ENCODE measurements at regions not wholly inside any gene's neighbourhood (a gene's known extent, or its start where the extent isn't known, plus 50 kb on each side); places are given as distances from the start of the nearest gene placed in this dataset.
"Not testable (repeated sequence)": the region's sequence is repeated elsewhere in the genome, so short reads cannot be mapped to it uniquely, and the experiment has no call there.

DNA sequence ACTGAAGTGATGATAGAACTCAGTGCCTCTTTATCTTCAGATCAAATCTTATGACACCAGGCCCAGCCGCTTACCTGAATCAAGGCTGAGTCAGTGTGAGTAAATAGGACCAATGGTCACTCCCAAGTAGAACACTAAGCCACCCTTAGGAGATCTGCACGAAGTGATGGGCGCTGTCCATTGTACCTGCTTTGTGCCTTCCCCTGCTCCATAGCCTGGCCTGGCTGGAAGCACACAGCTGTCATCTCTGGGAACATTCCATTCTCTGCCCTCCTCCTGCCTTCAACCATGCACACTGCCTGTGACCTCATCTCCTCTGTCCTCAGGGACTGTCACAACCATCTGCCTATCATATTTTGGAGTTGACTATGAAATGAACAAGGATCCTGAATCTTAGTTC is 279.5 kb upstream of the ASIC2 start:
- no peak for DNase-seq

DNA sequence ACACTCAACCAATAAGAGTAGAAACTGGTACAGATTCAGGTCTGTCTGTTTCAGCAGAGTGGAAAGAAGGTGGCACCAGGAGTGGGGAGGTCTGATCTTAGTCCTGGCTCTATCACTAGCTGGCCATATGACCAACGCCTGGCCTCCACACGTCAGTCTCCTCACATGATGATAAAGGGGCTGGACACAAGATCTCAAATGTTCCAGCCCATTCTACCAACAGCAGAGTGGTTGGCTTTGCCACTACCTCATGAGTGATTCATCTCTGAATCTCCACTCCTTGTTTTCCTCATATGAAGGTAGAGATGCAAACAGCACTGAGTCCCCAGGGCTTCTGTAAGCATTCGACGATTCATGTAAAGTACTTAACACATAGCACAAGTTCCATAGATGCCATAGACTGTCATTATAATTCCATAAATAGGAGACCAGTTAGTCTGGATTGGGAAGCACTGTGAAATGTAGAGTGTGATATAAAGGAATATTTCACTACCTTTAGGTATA is 281.9 kb upstream of the ASIC2 start:
- DNase-seq: no peak

DNA sequence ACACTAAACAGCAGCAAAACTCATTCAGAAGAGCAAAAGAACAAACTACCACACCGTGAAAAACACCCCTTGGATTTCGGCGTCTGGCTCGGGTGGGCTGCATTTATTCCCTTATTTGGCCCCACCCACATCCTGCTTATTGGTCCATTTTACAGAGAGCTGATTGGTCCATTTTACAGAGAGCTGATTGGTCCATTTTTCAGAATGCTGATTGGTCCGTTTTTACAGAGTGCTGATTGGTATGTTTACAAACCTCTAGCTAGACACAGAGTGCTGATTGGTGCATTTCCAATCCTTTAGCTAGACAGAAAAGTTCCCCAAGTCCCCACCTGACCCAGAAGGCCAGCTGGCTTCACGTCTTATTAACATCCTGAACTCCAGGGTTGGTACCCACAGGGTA is 286.6 kb upstream of the ASIC2 start:
- not testable (repeated sequence) for DNase-seq

DNA sequence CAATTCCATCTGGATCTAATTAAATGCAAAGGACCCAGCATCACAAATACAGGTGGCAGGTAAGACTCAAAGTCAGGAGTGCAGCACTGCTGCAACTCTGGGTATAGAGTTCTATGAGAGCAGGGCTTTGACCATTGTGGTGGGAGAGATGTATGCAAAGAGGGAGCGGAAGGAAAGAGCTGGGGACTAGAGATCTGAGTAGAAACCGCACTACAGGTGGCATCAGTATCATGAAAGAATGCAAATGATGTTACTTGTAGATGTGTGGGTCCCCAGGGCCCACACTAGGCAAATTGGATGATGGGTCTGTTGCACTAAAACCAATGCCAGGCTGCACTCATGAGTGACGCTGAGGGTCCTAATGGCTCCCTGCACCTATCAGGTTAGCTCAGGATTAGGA is 287.1 kb upstream of the ASIC2 start:
- no peak for DNase-seq

DNA sequence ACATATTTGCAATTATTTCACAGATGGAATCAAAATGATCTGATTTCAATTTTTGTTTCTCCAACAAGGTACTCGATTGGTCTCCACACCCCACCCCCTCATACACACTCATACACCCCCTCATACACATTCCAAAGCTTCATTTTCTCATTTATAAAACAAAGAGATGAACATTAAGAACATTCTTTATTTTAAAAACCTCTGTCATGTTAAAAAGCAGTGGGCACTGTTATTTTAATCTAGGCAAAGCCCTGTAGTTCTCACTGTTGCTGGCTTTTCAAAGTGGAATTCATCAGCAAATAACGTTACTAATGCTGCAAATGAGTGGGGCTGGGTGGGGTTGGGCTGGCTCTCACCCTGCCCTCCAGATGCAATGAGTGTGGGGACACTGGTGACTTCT is 289.6 kb upstream of the ASIC2 start:
- DNase-seq: no peak

DNA sequence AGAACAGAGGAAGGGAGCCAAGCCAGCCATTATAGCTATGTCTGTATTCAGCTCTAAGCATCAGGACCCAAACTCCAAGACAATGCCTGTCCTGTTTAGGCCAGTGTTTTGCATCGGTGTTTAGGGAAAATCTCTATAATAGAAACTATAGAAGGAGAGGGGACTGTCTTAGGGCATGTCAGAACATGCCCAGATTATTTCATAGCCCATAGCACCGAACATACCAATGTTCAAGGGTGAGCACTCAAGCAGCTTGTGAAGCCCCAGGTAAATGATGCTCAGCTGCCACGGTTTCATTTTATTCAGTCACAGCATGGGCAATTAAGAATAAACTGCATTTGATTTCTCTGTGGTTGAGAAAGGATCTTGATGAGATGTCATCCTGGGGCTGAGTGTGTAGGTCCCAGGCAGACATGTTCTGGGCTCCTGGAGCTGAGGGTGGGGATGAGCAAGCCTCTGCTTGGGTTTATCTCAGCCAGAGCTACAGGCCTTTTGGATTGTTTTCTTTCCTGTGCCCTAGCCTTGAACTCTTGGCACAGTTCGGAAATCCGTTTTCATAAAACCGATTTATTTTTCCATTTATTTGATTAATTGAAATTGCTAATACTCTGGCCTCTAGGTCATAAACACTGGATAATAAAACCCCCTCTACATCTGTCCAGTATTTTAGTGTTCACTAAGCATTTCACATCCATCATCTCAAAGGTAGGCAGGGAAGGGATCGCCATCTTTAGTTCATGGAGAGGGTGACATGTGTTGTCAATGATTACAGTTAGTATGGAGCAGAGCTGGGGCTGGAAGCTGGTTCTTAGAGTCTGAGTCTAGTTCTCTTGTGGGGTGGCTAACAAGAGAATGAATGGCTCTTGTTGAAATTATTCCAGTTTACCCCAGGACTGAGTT is 290.7 kb upstream of the ASIC2 start:
- no peak for DNase-seq

DNA sequence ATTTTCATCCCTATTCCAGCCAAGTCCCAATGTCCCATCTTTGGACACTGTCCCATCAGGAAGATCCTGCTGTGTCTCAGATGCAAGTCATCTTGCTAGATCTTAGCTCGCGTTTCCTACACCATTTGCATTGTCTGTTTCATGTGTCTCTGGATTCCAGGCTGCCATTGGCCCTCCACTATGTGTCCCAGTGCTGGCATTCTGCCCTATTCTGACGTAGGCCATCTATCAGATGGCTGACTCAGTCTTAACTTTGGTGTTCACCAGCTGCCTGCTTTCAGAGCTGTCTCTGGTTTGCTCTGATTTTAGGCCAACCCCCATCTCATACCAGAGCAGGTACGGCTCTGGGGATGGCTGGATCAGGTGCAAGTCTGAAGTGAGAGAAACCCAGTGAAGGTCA is 300.9 kb upstream of the ASIC2 start:
- no peak for DNase-seq

DNA sequence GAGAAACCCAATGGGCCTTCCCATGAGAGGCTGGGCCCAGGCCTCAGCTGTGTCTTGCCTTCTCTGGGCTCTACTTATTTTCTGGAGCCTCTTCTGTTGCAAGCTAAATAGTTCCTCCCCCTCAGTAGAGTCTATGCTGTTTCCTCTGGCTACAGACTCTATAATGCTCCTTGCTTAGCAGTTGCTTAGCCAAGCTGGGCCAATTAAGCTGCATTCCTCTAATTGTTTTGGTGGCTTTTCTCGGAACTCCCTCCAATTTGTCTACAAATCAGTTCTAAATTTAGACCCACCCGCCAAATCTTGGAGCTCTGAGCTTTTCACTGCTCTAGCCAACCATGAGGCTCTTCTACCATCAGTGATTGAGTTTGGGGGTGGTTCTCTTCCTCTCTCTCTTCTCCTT is 302.7 kb upstream of the ASIC2 start:
- DNase-seq: no peak

DNA sequence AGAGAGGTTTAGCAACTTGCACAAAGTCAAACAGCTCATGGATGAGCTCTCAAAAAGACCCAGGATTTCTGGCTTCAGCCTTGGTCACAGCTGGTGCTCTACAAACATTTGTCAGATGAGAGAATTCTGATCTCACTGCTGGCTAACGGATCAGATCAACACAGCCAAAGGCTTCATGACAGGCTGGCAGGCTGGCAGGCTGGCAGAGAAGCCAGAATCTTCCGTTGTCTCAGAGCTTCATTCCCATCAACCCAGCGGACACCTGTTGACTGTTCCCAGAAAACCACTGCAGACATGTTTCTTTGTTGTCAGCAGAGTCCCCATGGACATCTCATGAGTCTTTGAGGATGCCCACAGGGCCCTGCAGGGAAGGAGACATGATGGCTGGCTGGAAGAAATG is 303.8 kb upstream of the ASIC2 start:
- DNase-seq: no peak

DNA sequence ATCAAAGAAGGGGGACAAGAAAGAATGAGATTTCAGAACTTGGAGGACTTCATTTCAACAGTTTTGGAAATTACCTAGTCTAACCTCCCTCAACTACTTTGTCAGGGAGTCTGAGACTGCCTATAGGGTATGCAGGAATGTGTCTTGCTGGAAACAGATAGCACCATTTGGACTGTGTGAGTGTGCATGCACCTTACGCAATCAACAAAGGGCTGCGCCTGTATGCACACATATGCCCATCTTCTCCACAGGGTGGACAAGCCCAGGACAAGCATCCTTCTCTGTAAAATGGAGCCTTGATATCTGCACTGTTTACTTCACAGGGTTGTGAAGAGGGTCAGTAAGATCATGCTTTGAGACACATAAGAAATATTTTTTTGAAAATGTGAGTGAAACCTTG is 305.7 kb upstream of the ASIC2 start:
- no peak for DNase-seq

DNA sequence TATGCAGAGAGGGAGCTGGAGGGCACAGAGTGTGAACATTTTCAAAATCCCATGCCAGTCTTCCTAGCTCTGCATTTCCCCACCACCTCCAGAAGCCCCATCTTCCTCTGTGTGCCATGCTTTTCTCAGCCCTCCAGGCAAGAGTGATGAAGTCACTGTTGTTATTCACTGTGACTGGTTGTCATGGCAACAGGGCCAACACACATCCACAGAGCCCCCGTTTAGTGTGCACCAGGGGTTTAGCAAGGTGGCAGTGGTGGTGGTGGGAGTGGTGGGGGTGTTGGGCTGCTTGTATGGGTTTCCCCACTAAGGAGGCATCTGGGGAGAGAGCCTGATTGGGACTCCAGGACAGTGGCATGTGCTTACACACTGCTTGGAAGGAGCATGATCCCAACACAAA is 309.9 kb upstream of the ASIC2 start:
- DNase-seq: no peak

DNA sequence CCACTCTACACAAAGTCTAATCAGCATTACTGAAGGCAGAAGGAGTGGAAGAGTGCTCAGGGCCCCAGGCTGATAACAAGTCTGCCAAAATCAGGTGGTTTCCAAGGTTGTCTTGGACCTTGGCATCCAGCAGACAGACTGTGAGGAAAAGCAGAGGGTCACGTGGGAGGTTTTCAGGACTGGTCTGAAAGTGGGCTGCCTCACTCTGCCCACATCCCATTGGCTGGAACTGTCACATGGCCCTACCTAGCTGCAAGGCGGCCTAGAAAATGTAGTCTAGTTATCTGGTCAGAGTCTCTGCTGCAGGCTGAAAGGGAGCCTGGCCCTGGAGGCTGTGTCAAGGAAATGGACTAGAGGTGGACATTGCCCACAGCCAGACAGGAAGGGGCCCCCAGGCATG is 310.7 kb upstream of the ASIC2 start:
- no peak for DNase-seq

DNA sequence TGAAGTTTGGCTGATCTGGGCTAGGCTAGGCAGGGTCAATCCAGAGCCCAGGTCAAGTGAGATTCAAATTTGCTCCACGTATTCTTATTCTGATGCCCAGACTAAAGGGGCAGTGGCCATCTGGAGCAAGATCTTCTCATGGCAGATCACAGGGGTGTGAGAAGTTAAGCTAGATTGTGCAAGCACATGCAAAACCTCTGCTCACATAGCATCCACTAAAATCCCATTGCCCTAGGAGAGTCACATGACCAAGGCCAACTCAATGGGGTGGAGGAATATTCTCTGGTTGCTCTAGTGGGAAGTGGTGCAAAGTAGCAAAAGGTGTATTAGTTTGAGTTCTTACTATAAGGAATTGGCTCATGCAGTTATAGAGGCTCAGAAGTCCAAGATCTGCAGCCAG is 318.4 kb upstream of the ASIC2 start:
- DNase-seq: no peak

DNA sequence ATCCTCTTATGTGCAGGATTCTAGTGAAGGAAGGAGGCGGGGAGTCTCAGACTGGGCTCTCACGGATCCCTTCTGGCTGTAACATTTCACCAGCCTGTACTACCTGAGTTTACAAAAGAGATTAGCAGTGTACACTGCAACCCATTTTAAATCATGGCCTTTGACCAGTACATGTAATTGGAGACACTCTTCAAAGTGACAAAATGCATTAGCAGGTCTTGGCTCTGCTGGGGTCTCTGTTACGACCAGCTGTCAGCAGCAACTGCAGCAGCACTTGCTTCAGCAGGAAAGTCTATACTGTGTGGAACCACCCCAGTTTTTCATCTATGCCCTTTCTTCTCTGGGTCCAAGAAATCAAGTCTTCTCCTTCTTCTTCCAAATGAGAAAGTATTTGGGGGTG is 322.8 kb upstream of the ASIC2 start:
- DNase-seq: no peak

DNA sequence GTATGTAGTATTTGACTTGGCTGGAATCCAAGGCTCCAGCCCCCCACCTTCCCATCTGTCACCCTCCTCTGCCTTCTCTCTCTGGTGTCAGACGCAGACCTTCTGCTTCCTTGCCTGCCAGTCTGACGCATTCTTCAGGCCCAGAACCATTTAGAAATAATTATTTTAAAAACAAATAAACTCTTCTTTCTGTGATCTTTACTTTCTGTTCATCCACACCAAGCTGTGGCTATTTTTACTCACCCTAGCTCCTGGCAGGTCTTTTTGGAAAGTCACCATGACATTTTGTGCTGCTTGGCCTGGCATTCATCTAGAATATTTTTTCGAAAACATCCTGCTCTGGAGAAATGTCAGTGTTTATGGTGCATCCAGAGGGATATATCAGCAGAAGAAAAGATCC is 330.7 kb upstream of the ASIC2 start:
- no peak for DNase-seq

DNA sequence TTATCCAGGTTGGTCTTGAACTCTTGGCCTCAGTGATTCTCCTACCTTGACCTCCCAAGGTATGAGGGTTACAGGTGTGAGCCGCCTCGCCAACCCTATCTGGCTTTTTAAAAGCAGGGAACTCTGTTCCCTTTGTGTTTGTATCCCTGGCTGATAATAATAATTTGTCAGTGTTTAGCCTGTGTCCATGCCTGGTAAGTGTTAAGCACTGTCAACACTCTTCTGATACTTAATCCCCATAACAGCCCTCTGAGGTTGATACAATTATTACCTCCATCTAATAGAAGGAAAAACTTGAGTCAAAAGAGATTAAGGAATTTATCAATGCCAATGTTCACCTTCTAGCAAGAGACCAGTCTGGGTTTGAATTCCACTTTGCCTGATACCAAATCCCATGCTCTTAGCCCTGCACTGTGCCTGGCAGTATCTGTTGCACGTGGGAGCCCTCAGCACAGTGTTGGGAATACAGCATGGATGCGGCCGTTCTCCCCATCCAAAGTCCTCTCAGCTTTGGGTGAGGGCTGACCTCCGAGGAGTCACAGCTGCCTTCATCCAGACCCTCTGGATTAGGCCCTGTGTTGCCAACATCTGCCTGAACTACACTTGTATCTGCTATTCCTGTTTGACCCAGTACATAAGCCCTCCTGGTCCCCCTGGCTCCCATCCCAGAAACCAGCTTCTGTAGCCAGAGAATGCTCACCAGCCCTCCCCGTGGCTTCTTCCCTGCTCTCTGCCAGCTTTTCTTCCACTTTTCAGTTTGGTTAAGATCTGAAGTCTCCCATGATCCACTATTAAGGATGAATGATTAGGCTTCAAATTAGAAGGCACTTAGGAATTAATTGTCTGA is 335.6 kb upstream of the ASIC2 start:
- no peak for DNase-seq

DNA sequence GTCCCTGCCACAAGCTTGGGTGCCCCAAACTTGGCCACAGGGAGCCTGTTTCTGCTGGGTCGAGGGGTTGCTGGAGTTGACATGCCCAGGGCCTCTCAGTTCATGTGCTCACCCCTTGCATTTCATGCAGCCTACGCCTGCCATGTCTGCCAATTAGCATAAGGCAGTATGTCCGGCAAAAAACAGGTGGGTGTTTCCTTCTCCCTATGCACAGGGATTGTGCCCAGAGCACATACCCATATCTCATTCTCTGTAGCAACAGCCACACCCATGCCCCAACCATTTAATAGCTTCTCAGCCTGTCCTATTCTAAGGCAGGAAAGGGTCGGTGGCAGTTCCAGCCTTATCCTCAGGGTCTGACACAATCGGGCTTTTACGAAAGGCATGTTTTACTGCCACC is 340.4 kb upstream of the ASIC2 start:
- no peak for DNase-seq

DNA sequence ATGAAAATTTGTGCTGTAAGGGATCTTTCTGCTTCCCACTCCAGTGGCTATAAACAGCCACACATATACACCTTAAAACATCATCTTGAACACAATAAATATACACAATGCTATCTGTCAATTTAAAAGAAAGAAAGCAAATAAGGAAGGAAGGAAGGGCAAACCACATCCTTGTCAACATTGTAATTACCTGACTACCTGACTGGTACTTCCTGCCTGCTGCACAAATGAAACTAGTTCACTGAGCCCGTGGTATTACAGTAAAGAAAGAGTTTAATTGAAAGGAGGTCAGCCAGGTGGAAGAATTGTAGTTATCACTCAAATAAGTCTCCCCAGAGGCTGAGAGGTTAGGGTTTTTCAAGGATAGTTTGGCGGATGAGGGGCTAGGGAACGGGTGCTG is 344.4 kb upstream of the ASIC2 start:
- no peak for DNase-seq

DNA sequence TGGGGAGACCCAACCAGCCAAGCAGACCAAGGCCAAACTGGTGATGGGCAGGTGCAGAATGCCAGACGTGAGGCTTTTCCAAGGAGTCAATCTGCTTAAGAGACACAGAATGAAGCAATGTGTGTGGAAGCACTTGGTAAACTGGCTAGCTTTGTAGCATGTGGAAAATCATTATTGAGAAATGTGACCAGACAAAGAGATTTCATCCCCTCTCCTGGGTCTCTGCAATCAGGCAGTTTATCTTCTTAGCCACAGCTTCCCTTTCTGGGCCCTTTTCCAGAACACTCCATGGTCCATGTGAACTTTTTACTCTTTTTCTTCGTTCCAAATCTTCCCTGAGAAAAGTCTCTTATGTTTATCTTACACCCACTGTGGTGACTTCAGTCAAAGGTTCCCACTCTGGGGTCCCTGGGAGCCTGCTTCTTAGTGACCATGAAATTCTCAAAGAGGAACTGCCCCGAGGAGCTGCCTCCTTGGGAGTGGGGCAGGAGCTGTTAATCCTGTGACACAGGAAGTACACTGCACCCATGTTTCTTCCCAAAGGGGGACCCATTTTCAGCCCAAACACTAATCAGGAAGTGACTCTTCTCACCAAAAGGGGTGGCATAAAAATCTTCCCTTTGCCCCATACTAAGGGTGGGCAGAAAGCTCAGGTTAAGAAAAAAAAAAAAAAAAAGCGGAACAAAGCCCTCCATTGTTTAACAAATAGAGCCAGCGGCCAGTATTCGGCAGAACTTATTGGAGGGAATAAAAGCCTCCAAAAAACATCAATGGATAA is 346.2 kb upstream of the ASIC2 start:
- DNase-seq: no peak

DNA sequence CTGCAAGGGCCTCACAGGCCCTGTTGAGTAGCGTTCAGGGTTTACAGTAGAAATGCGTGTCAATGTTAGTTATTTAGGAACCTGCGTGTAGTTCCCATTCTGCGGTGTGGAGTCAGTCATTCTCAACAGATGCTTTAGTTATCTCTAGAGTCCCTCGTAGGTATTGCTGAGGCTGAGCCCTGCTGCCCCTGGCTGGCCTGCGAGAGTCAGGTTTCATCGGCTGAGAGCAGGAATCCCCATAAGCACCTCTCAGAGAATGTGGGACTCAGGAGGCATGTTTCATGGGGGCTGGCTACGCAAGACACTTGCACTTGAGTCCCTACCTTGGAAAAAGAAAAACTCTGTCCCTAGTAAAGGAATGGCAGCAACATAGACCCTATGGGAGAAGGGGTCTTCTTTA is 347.5 kb upstream of the ASIC2 start:
- DNase-seq: no peak

DNA sequence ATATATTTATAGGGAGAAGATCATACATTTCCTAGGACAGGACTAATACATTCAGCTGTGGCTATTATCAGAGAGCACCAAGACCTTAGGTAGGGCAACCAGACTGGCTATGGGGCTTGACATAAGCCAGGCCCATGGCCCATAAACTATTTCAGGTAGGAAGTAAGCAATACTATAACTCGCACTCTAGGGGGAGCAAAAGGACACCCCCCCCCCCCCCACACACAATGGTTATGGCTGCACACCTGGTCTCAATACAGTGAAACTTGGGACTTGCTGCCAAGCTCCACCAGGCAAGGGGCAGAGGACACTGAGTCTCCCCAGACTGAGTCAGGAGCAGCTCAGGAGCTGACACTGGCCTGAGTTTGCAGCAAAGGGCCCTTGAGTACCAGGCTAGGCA is 348.9 kb upstream of the ASIC2 start:
- no peak for DNase-seq

DNA sequence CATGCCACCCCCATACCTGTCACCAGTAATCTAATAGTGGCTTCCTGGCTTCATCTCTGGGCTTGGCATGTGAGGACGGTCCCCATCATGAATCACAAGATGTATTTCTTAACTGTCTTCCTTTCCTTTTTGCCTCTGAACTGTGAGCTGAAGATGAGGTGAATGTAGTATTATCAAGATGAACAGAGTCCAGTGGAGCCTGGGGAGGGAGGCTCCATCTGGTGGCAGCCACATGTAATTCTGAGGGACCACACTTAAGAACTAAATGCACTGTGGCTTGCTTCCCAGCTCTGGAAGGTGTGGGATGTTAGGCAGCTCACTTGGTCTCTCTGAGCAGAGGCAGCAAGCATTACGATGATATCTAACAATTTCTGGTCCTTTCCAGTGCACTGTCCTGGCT is 354.9 kb upstream of the ASIC2 start:
- DNase-seq: no peak

DNA sequence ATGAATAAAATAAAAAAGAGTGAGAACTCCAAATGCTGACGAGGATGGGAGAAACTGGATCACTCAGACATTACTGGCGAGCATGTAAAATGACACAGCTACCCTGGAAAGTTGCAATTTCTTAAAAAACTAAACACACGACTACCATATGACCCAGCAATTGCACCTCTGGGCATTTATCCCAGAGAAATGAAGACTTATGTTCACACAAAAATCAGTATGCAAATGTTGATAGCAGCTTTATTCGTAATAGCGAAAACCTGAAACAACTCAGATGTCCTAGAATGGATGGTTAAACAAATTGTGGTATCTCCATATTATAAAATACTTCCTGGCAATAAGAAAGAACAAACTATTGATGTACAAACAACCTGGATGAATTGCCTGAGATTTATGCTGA is 357.2 kb upstream of the ASIC2 start:
- no peak for DNase-seq

All from activated T-cell treated with anti-CD3 and anti-CD28 coated beads, Interleukin-2, amount 50 U/mL, for 1 hour (primary cell).